CD4-positive, CD25-positive, alpha-beta regulatory T cell (primary cell): ENCODE measurements at regions not wholly inside any gene's neighbourhood (a gene's known extent, or its start where the extent isn't known, plus 50 kb on each side); places are given as distances from the start of the nearest gene placed in this dataset.

ENCODE experiments used
- ATAC-seq, 2 donors: fragments of 150-1000 bp; cut with Tn5 transposase; one replicate each; pipeline ENCODE4 v1.10.0; 2021; ENCODE audit warnings: low read depth in 2 of 2, moderate number of reproducible peaks in 2 of 2, moderate library complexity in 1 of 2
- DNase-seq, 3 donors: peaks; one replicate each; pipeline versions ENCODE4 v3.0.0 to v3.0.0-alpha.2; 2012 to 2022; ENCODE audit warnings: mixed read lengths in 1 of 3
- H3K27ac ChIP-seq: one replicate; pipeline ENCODE4 v1.7.0; 2013; ENCODE audit warnings: mild to moderate bottlenecking, low read length; ENCODE audit not compliant: insufficient read depth, poor library complexity, severe bottlenecking
- H3K27me3 ChIP-seq: one replicate; pipeline ENCODE4 v1.7.0; 2013; ENCODE audit warnings: low read length; ENCODE audit not compliant: control insufficient read depth, insufficient read depth
- H3K36me3 ChIP-seq: one replicate; pipeline ENCODE4 v1.7.0; 2013; ENCODE audit warnings: mild to moderate bottlenecking, low read length, moderate library complexity; ENCODE audit not compliant: control insufficient read depth, insufficient read depth
- H3K4me1 ChIP-seq: 2 replicates; pipeline ENCODE4 v1.7.0; 2013; ENCODE audit warnings: mild to moderate bottlenecking, low read length; ENCODE audit not compliant: insufficient read depth, control insufficient read depth, poor library complexity, severe bottlenecking
- H3K4me3 ChIP-seq: one replicate; pipeline ENCODE4 v1.7.0; 2013; ENCODE audit warnings: low read depth, mild to moderate bottlenecking, low read length, moderate library complexity
- H3K9me3 ChIP-seq, 2 experiments: 1 replicate in 1 of 2; 2 replicates in 1 of 2; pipeline ENCODE4 v1.7.0; 2013; ENCODE audit warnings: low read length in 2 of 2, mild to moderate bottlenecking in 1 of 2, moderate library complexity in 1 of 2; ENCODE audit not compliant: control insufficient read depth in 2 of 2
- H3K27ac Mint-ChIP-seq, 3 donors: one replicate each; pipeline ENCODE4 v1.8.0; 2020 to 2022; ENCODE audit warnings: mild to moderate bottlenecking in 3 of 3, mixed read lengths in 3 of 3, moderate library complexity in 2 of 3
- H3K27me3 Mint-ChIP-seq: one replicate; pipeline ENCODE4 v1.8.0; 2022; ENCODE audit warnings: mild to moderate bottlenecking, mixed read lengths
- H3K36me3 Mint-ChIP-seq: one replicate; pipeline ENCODE4 v1.8.0; 2020; ENCODE audit warnings: mixed read lengths
- H3K4me1 Mint-ChIP-seq, 4 donors: one replicate each; pipeline ENCODE4 v1.8.0; 2020 to 2022; ENCODE audit warnings: mixed read lengths in 4 of 4, mild to moderate bottlenecking in 1 of 4
- H3K4me3 Mint-ChIP-seq, 4 donors: one replicate each; pipeline ENCODE4 v1.8.0; 2020 to 2022; ENCODE audit warnings: mild to moderate bottlenecking in 4 of 4, mixed read lengths in 4 of 4, moderate library complexity in 3 of 4
- H3K9me3 Mint-ChIP-seq, 7 donors: one replicate each; pipeline ENCODE4 v1.8.0; 2020 to 2022; ENCODE audit warnings: mixed read lengths in 7 of 7, mild to moderate bottlenecking in 3 of 7, moderate library complexity in 2 of 7

DNA sequence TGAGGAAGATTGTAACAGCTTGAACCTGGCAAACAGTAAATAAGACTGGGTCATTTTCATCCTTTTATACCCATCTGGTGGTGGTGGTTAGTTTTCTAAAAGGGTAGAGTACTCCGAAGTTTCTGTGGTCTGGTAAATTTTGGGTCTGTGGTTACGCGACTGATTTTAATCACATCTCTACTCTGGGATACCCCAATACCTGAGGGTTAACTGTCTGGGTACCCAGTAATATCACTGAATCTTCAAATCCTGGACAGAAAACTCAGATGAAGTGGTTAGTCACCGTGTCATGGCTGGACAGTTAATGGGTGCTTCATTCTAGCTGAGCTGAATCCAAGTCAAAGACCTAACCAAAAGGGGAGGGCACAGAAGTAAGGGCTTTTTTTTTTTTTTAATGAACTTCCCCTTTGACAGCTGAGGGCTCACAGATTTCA is 474.2 kb downstream of the GADD45G start:
- ATAC-seq = no peak
- Histone ChIP-seq H3K4me3 (no peak overlapping the region), H3K4me1 (no peaks in the 10 kb centered on the region), H3K36me3 (no peaks in the 10 kb centered on the region), H3K27me3 (peaks cover 18% of the 10 kb centered on the region), H3K27ac (no peak overlapping the region), H3K9me3 (no peaks in the 10 kb centered on the region)
- no peak for DNase-seq
- H3K27ac Mint-ChIP-seq = no peak overlapping the region
- H3K27me3 Mint-ChIP-seq = peaks cover 47% of the 10 kb centered on the region
- no peaks in the 10 kb centered on the region for H3K36me3 Mint-ChIP-seq
- peaks cover 0 to under 1% (median 0%) of the 10 kb centered on the region in 4 donors for H3K4me1 Mint-ChIP-seq
- no peaks in the 10 kb centered on the region for H3K9me3 Mint-ChIP-seq
- H3K4me3 Mint-ChIP-seq = no peak overlapping the region

GRCh38 chr9:90085633-90086032 is 480.8 kb downstream of the GADD45G start:
- no peaks in the 10 kb centered on the region for H3K36me3 Mint-ChIP-seq
- H3K27ac Mint-ChIP-seq = no peak overlapping the region
- peaks cover 0 to 2% (median 0%) of the 10 kb centered on the region in 4 donors for H3K4me1 Mint-ChIP-seq
- no peak overlapping the region for H3K4me3 Mint-ChIP-seq
- H3K4me1 ChIP-seq = no peaks in the 10 kb centered on the region
- H3K4me3 ChIP-seq = no peak overlapping the region
- H3K27ac ChIP-seq = no peak overlapping the region
- H3K9me3 ChIP-seq = no peaks in the 10 kb centered on the region
- no peaks in the 10 kb centered on the region for H3K36me3 ChIP-seq
- DNase-seq = no peak
- no peaks in the 10 kb centered on the region for H3K9me3 Mint-ChIP-seq
- H3K27me3 ChIP-seq = no peaks in the 10 kb centered on the region
- peaks cover 36% of the 10 kb centered on the region for H3K27me3 Mint-ChIP-seq
- no peak for ATAC-seq

DNA sequence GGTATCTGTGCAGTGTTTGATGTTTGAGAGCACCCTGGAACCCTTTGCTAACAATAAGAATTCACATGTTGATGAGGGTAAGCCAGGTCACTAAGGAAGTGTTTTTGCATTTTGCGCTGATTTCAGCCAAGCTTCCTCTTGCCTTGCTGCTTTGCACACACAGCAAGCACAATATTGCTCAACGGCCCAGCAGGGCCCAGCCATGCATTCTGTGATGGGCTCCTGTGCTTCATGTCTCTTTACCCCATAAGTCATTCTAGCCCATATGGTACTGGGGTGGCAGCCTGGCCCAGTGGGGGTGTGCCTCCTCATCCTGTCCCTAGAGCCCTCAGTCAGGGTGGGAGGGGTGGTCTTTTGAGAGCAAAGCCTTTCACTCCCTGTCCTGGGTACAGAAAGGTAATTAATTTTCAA is 481.3 kb downstream of the GADD45G start:
- no peaks in the 10 kb centered on the region for H3K36me3 Mint-ChIP-seq
- Histone ChIP-seq H3K36me3 (no peaks in the 10 kb centered on the region), H3K4me1 (no peaks in the 10 kb centered on the region), H3K9me3 (no peaks in the 10 kb centered on the region), H3K27me3 (no peaks in the 10 kb centered on the region), H3K4me3 (no peak overlapping the region), H3K27ac (no peak overlapping the region)
- ATAC-seq (no peak), DNase-seq (no peak)
- H3K9me3 Mint-ChIP-seq = no peaks in the 10 kb centered on the region
- peaks cover 0 to 2% (median 0%) of the 10 kb centered on the region in 4 donors for H3K4me1 Mint-ChIP-seq
- no peak overlapping the region for H3K4me3 Mint-ChIP-seq
- peaks cover 32% of the 10 kb centered on the region for H3K27me3 Mint-ChIP-seq
- H3K27ac Mint-ChIP-seq = no peak overlapping the region

- H3K9me3 Mint-ChIP-seq = peaks cover 0 to 2% (median 0%) of the 10 kb centered on the region in 7 donors
- DNase-seq = no peak
- peaks cover 0 to 7% (median 3%) of the 10 kb centered on the region in 4 donors for H3K4me1 Mint-ChIP-seq
- H3K4me1 ChIP-seq = no peaks in the 10 kb centered on the region
- no peak overlapping the region for H3K4me3 Mint-ChIP-seq
- no peak overlapping the region for H3K27ac Mint-ChIP-seq
- H3K27me3 ChIP-seq = no peaks in the 10 kb centered on the region
- H3K36me3 ChIP-seq = no peaks in the 10 kb centered on the region
- no peak overlapping the region for H3K4me3 ChIP-seq
- no peaks in the 10 kb centered on the region for H3K9me3 ChIP-seq
- peaks cover 23% of the 10 kb centered on the region for H3K27me3 Mint-ChIP-seq
- H3K27ac ChIP-seq = no peak overlapping the region
- no peaks in the 10 kb centered on the region for H3K36me3 Mint-ChIP-seq
- no peak for ATAC-seq
Observed at GRCh38 chr9:90088434-90088833, 483.6 kb downstream of the GADD45G start.

DNA sequence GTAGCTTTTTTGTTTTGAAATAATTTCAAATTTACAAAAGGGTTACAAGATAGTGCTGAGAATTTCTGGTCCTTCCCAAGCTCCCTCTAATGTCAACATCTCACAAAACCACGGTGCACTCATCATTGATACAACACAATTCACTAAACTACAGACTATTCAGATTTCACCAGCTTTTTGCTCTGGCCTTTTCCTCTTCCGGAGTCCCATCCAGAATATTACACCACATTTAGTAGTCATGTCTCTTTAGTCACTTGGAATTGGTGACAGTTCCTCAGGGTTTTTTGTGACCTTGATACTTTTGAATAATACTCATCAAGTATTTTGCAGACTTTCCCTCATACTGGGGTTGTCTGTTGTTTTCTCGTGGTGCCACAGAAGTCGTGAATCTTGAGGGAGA is 484.0 kb downstream of the GADD45G start:
- DNase-seq = no peak
- no peak overlapping the region for H3K27ac ChIP-seq

DNA sequence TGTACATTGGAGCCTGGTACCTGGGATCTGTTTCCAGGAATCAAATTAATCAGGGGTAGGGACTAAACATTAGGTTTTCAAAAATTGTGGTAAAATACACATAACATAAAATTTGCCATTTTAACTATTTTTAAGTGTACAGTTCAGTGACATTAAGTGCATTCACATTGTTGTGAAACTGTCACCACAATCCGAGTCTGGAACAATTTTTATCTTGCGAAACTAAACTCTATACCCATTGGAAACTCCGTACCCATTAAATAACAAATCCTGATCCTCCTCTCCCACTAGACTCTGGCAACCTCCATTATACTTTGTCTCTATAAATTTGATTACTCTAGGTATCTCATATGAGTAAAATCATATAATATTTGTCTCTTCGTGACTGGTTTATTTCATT is 486.2 kb downstream of the GADD45G start:
- no peaks in the 10 kb centered on the region for H3K36me3 ChIP-seq
- no peak overlapping the region for H3K4me3 ChIP-seq
- no peak overlapping the region for H3K27ac Mint-ChIP-seq
- no peak for ATAC-seq
- no peaks in the 10 kb centered on the region for H3K36me3 Mint-ChIP-seq
- peaks cover 0 to 2% (median 0%) of the 10 kb centered on the region in 7 donors for H3K9me3 Mint-ChIP-seq
- H3K27me3 Mint-ChIP-seq = peaks cover 21% of the 10 kb centered on the region
- peaks cover 0 to 13% (median 2%) of the 10 kb centered on the region in 4 donors for H3K4me1 Mint-ChIP-seq
- no peak overlapping the region for H3K4me3 Mint-ChIP-seq
- H3K4me1 ChIP-seq = no peaks in the 10 kb centered on the region
- no peak overlapping the region for H3K27ac ChIP-seq
- DNase-seq = no peak
- H3K9me3 ChIP-seq = no peaks in the 10 kb centered on the region
- H3K27me3 ChIP-seq = no peaks in the 10 kb centered on the region

More for the DNA sequence above, 484.0 kb downstream of the GADD45G start:
- no peak overlapping the region for H3K4me3 ChIP-seq
- H3K36me3 Mint-ChIP-seq = no peaks in the 10 kb centered on the region
- H3K27ac Mint-ChIP-seq = no peak overlapping the region
- ATAC-seq = no peak
- no peaks in the 10 kb centered on the region for H3K9me3 ChIP-seq
- H3K36me3 ChIP-seq = no peaks in the 10 kb centered on the region
- no peaks in the 10 kb centered on the region for H3K4me1 ChIP-seq
- H3K27me3 Mint-ChIP-seq = peaks cover 27% of the 10 kb centered on the region
- H3K27me3 ChIP-seq = no peaks in the 10 kb centered on the region
- no peak overlapping the region for H3K4me3 Mint-ChIP-seq
- peaks cover 0 to 11% (median 3%) of the 10 kb centered on the region in 4 donors for H3K4me1 Mint-ChIP-seq
- H3K9me3 Mint-ChIP-seq = peaks cover 0 to 2% (median 0%) of the 10 kb centered on the region in 7 donors

DNA sequence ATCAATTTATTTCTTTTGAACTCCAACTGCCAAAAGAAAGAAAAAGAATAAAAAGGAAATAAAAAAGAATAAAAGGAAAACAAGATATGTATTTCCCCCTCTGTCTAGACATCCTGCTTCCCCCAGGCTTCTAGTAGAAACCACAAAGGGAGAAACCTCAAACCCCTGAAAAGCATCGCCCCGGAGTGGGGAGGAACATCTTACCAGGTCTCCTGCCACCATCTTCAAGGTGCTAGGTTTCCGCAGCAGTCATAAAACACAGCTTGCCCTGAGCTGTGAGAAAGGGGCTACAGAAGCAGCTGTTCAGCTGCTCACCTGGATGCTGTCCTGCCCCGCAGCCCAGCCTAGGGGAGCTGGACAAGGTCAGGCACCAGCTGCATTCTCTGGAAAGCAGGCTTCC is 487.7 kb downstream of the GADD45G start:
- ATAC-seq (no peak), DNase-seq (peak in 1 of 3 donors; percentile 12)
- Mint-ChIP-seq H3K4me3 (no peak overlapping the region), H3K36me3 (no peaks in the 10 kb centered on the region), H3K9me3 (peaks cover 0 to 2% (median 0%) of the 10 kb centered on the region in 7 donors), H3K27ac (no peak overlapping the region), H3K27me3 (peaks cover 21% of the 10 kb centered on the region), H3K4me1 (peaks cover 0 to 13% (median 2%) of the 10 kb centered on the region in 4 donors)
- no peaks in the 10 kb centered on the region for H3K27me3 ChIP-seq
- no peak overlapping the region for H3K4me3 ChIP-seq
- H3K27ac ChIP-seq = no peak overlapping the region
- H3K9me3 ChIP-seq = no peaks in the 10 kb centered on the region
- no peaks in the 10 kb centered on the region for H3K36me3 ChIP-seq
- H3K4me1 ChIP-seq = no peaks in the 10 kb centered on the region

DNA sequence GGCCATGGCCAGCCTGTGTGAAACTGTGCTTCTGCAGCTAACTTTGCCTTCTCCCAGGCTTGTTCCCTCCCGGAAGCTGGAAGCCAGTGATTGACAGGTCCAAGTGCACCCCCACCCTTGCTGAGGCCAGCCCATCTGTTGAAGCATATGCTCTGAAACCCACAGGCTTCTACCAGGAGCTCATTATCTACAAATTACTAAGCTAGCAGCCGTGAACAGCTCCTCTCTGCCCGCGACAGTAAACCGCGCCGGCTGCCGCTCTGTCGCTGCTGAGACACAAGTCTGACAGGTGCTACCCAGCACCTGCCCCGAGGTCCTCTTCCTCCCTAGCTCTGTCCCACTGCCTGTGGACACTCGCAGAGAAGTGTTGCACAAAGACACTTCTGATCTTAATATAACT is 490.9 kb downstream of the GADD45G start:
- H3K27ac Mint-ChIP-seq = no peak overlapping the region
- no peaks in the 10 kb centered on the region for H3K9me3 ChIP-seq
- no peak overlapping the region for H3K4me3 ChIP-seq
- peaks cover 0 to 13% (median 2%) of the 10 kb centered on the region in 4 donors for H3K4me1 Mint-ChIP-seq
- H3K9me3 Mint-ChIP-seq = peaks cover 0 to 2% (median 0%) of the 10 kb centered on the region in 7 donors
- no peaks in the 10 kb centered on the region for H3K36me3 Mint-ChIP-seq
- H3K36me3 ChIP-seq = no peaks in the 10 kb centered on the region
- peaks cover 6% of the 10 kb centered on the region for H3K27me3 Mint-ChIP-seq
- DNase-seq (no peak), ATAC-seq (no peak)
- H3K4me1 ChIP-seq = no peaks in the 10 kb centered on the region
- no peak overlapping the region for H3K27ac ChIP-seq
- H3K27me3 ChIP-seq = no peaks in the 10 kb centered on the region
- no peak overlapping the region for H3K4me3 Mint-ChIP-seq
